B cell (primary cell): ENCODE measurements at regions not wholly inside any gene's neighbourhood (a gene's known extent, or its start where the extent isn't known, plus 50 kb on each side); places are given as distances from the start of the nearest gene placed in this dataset.
"Not testable (repeated sequence)": the region's sequence is repeated elsewhere in the genome, so short reads cannot be mapped to it uniquely, and the experiment has no call there.

Experiments
- ATAC-seq: fragments of 200-7000 bp; cut with Tn5 transposase; one replicate; pipeline ENCODE4 v1.10.0; 2021; ENCODE audit warnings: low read depth, mild to moderate bottlenecking, moderate number of reproducible peaks, moderate library complexity
- CTCF ChIA-PET: fragments of 350-600 bp; sonication (Branson Sonifier 250); formaldehyde crosslinking; loops from one replicate; lab custom pipeline; 2021; ENCODE audit warnings: antibody characterized with exemption, inconsistent platforms; lab: Charles Lee
- POLR2A ChIA-PET: fragments of 350-600 bp; sonication (Branson Sonifier 250); formaldehyde crosslinking; loops from one replicate; lab custom pipeline; 2021; ENCODE audit warnings: antibody characterized with exemption; lab: Charles Lee
- DNase-seq: peaks from one replicate; pipeline ENCODE4 v3.0.0; 2013
- H2AFZ ChIP-seq: 2 replicates; pipeline ENCODE4 v1.6.1; 2012; ENCODE audit warnings: mild to moderate bottlenecking, low read depth, low read length; ENCODE audit not compliant: insufficient read depth, poor library complexity, severe bottlenecking
- H3K27ac ChIP-seq, 2 donors: 1 replicate in 1 of 2; 2 replicates in 1 of 2; pipeline ENCODE4 v1.5.1; 2012 to 2013; ENCODE audit warnings: low read length in 2 of 2, mild to moderate bottlenecking in 2 of 2, moderate library complexity in 1 of 2
- H3K27me3 ChIP-seq, 4 experiments: fragments of 200-600 bp in 1 of 4; sonication (generic) in 1 of 4; replicated peaks in 1 of 4; 1 replicate in 2 of 4; 2 replicates in 2 of 4; pipeline versions ENCODE4 v1.6.1 to v1.7.0; 2013 to 2016; ENCODE audit warnings: low read length in 3 of 4, mild to moderate bottlenecking in 2 of 4, mixed read lengths in 1 of 4, moderate library complexity in 1 of 4; ENCODE audit not compliant: insufficient read depth in 4 of 4, control insufficient read depth in 3 of 4; ENCODE audit errors: control extremely low read depth in 1 of 4
- H3K36me3 ChIP-seq, 2 experiments: replicated peaks in 1 of 2; 1 replicate in 1 of 2; 2 replicates in 1 of 2; pipeline versions ENCODE4 v1.6.1 to v1.7.1; 2013; ENCODE audit warnings: low read length in 1 of 2; ENCODE audit not compliant: insufficient read depth in 2 of 2, control insufficient read depth in 1 of 2; ENCODE audit errors: control extremely low read depth in 1 of 2, extremely low read depth in 1 of 2
- H3K4me1 ChIP-seq, 2 donors: fragments of 200-600 bp in 1 of 2; sonication (generic) in 1 of 2; 1 replicate in 1 of 2; 2 replicates in 1 of 2; pipeline versions ENCODE4 v1.5.1 to v1.6.1; 2013 to 2017; ENCODE audit warnings: low read length in 2 of 2; ENCODE audit not compliant: control insufficient read depth in 2 of 2, insufficient read depth in 2 of 2
- H3K4me2 ChIP-seq: replicated peaks from 2 replicates; pipeline ENCODE3; 2012; ENCODE audit warnings: mild to moderate bottlenecking, low read depth, low read length; ENCODE audit not compliant: poor library complexity, severe bottlenecking
- H3K4me3 ChIP-seq, 5 experiments: fragments of 200-600 bp in 1 of 5; sonication (generic) in 1 of 5; 1 replicate in 3 of 5; 2 replicates in 2 of 5; pipeline versions ENCODE4 v1.5.1 to v1.7.0; 2011 to 2016; ENCODE audit warnings: low read length in 4 of 5, mild to moderate bottlenecking in 4 of 5, low read depth in 2 of 5, control low read depth in 1 of 5, moderate library complexity in 1 of 5; ENCODE audit not compliant: insufficient read depth in 1 of 5; ENCODE audit errors: control extremely low read depth in 1 of 5, extremely low read depth in 1 of 5
- H3K79me2 ChIP-seq: fragments of 200-600 bp; sonication (generic); one replicate; pipeline ENCODE4 v1.6.0; 2016; ENCODE audit warnings: low read length; ENCODE audit not compliant: control insufficient read depth, insufficient read depth
- H3K9ac ChIP-seq: fragments of 200-600 bp; sonication (generic); 2 replicates; pipeline ENCODE4 v1.6.1; 2017; ENCODE audit warnings: mild to moderate bottlenecking, low read length, moderate library complexity
- H3K9me3 ChIP-seq, 3 donors: one replicate each; pipeline versions ENCODE4 v1.6.1 to v1.7.1; 2013; ENCODE audit warnings: low read length in 2 of 3; ENCODE audit not compliant: control insufficient read depth in 2 of 3, insufficient read depth in 1 of 3; ENCODE audit errors: control extremely low read depth in 1 of 3
- H4K20me1 ChIP-seq: 2 replicates; pipeline ENCODE4 v1.6.0; 2012; ENCODE audit warnings: mild to moderate bottlenecking, low read length; ENCODE audit not compliant: insufficient read depth, control insufficient read depth, poor library complexity, severe bottlenecking
- H3K27ac Mint-ChIP-seq: one replicate; pipeline ENCODE4 v1.8.0; 2021; ENCODE audit warnings: mixed read lengths
- H3K27me3 Mint-ChIP-seq: one replicate; pipeline ENCODE4 v1.8.0; 2021; ENCODE audit warnings: mixed read lengths
- H3K4me1 Mint-ChIP-seq: one replicate; pipeline ENCODE4 v1.8.0; 2021; ENCODE audit warnings: mixed read lengths
- H3K4me3 Mint-ChIP-seq: one replicate; pipeline ENCODE4 v1.8.0; 2021; ENCODE audit warnings: mixed read lengths
- H3K9me3 Mint-ChIP-seq: one replicate; pipeline ENCODE4 v1.8.0; 2022; ENCODE audit warnings: mixed read lengths; ENCODE audit not compliant: insufficient read depth
- EZH2 ChIP-seq: IDR thresholded peaks from 2 replicates; pipeline ENCODE4 v1.6.1; 2012; ENCODE audit warnings: borderline replicate concordance, low read depth, mild to moderate bottlenecking, moderate library complexity, low read length; ENCODE audit not compliant: insufficient read depth, poor library complexity, severe bottlenecking
- WGBS: methylation state at CpG from one replicate; pipeline ENCODE4 v1.1.5; 2013; ENCODE audit warnings: missing lambda C conversion rate; ENCODE audit not compliant: insufficient coverage; 5-methylcytosine and 5-hydroxymethylcytosine counted together
- intact Hi-C: fragments of 100-400 bp; cut with micrococcal nuclease; formaldehyde crosslinking; loops from one replicate; pipeline ENCODE4 v1.10.0; 2022
- TF ChIP-seq, protein P1 (sequence below): fragments of 200-600 bp; IDR thresholded peaks from one replicate; pipeline ENCODE4 v1.8.0; 2022; ENCODE audit warnings: antibody characterized with exemption, mild to moderate bottlenecking

DNA sequence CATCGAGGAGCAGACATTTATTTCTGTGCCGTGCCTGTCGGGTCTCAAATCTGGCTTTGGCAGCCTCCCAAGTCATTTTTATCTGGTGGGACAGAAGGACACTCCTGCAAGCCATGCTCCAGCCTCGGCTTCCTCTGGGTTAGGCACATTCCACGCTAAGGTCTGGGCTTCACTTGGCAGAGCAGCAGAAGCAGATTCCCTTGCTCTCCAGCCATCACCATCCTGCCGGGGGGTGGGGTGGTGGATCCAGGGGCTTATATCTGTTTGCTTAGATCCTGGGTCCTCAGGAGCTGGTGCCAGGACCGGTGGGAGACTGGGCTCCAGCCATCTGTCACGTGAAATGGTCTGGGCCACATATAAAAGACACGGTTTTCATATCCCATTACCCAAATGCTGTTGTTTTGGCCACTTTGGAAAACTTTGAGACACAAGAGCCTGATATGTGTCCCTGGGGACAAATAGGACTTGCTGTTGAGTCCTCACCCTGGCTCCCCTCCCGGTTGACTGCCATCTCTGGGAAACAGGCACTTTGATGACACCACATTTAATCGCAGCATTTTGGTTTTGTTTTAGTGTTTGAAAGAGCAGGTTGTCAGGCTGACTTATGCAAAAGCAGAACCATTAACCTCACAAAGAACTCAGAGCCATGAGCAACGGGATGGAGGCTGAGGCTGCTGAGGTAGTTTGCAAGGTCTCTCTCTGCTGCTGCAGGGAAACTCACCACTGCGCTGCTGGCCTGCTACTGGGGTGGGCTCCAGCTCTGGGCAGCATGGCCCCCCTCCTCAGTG, 69.6 kb upstream of the PRMT8 start:
- no peak for ATAC-seq
- CTCF ChIA-PET: no interaction called here
- no peak overlapping the region for H3K4me3 ChIP-seq

DNA sequence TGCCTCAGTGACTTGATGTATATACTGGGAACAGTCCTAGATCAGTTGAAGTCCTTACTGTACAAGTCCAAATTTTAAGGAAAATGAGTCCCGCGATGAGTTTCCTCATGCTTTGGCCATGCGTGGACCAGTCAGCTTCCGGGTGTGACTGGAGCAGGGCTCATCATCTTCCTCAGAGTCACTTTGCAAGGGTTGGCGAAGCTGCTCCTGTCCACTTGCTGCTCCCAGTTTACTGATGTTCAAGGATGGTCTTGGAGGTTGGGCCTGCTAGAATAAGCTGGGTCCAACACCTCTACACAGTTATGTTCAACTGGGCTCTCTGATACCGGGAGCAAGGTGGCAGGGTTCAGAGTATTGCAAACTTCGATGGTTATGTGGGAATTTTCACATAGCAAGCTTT, 66.2 kb upstream of the PRMT8 start:
- H3K27me3 Mint-ChIP-seq: peaks cover 30% of the 10 kb centered on the region
- H3K4me3 ChIP-seq, POLR2A ChIA-PET, H3K4me1 ChIP-seq, intact Hi-C loops, H2AFZ ChIP-seq, CTCF ChIA-PET, H3K4me2 ChIP-seq, H3K9me3 Mint-ChIP-seq, H3K79me2 ChIP-seq, DNase-seq, H3K4me1 Mint-ChIP-seq, H4K20me1 ChIP-seq, ATAC-seq, H3K27ac Mint-ChIP-seq, H3K27ac ChIP-seq, H3K36me3 ChIP-seq, H3K4me3 Mint-ChIP-seq, H3K9ac ChIP-seq, H3K27me3 ChIP-seq: not testable (repeated sequence)
- peaks cover 0 to 12% (median 0%) of the 10 kb centered on the region in 3 donors for H3K9me3 ChIP-seq
- 91% methylated on average over 4 of the region's 7 CpGs for WGBS

More for the DNA sequence above, 69.6 kb upstream of the PRMT8 start:
- Mint-ChIP-seq H3K4me3 (no peak overlapping the region), H3K4me1 (no peaks in the 10 kb centered on the region), H3K9me3 (no peaks in the 10 kb centered on the region), H3K27me3 (peaks cover 32% of the 10 kb centered on the region), H3K27ac (no peak overlapping the region)
- Histone ChIP-seq H3K4me1 (no peaks in the 10 kb centered on the region), H3K36me3 (no peaks in the 10 kb centered on the region), H4K20me1 (no peaks in the 10 kb centered on the region), H3K27ac (no peak overlapping the region), H3K79me2 (no peaks in the 10 kb centered on the region), H3K9me3 (peaks cover 0 to 9% (median 0%) of the 10 kb centered on the region in 3 donors), H3K27me3 (peaks cover 0 to 8% (median 0%) of the 10 kb centered on the region in 4 experiments), H2AFZ (no peak overlapping the region), H3K9ac (no peak overlapping the region), H3K4me2 (no peak overlapping the region)
- 67% methylated on average over 11 of the region's 13 CpGs for WGBS
- POLR2A ChIA-PET: no interaction called here
- intact Hi-C loops: no loop called here
- no peak for TF ChIP-seq EZH2
- TF ChIP-seq, protein P1, sequence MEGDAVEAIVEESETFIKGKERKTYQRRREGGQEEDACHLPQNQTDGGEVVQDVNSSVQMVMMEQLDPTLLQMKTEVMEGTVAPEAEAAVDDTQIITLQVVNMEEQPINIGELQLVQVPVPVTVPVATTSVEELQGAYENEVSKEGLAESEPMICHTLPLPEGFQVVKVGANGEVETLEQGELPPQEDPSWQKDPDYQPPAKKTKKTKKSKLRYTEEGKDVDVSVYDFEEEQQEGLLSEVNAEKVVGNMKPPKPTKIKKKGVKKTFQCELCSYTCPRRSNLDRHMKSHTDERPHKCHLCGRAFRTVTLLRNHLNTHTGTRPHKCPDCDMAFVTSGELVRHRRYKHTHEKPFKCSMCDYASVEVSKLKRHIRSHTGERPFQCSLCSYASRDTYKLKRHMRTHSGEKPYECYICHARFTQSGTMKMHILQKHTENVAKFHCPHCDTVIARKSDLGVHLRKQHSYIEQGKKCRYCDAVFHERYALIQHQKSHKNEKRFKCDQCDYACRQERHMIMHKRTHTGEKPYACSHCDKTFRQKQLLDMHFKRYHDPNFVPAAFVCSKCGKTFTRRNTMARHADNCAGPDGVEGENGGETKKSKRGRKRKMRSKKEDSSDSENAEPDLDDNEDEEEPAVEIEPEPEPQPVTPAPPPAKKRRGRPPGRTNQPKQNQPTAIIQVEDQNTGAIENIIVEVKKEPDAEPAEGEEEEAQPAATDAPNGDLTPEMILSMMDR: no peak
- no peak for DNase-seq
